ENCODE measurements at regions not wholly inside any gene's neighbourhood (a gene's known extent, or its start where the extent isn't known, plus 50 kb on each side); places are given as distances from the start of the nearest gene placed in this dataset.

DNA sequence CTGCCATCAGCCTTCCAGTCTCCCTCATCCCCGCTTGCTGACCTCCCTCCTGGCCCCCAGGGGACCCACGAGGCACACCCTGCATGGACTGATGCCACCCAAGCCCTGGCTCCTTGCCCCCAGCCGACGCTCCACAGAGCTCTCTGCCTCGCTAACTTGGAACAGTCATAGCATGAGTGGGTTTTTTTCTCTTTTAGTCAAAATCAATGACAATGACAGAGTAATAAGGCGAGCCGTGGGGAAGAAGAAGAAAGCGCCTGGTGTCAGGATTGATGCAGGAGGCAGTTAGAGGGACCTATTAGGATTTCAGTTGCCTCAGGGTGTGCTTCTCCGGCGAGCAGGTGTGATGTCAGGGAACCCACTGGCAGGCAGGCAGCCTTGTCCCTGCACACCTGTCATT is 176.3 kb upstream of the TNRC6C start:
- TF ChIP-seq CTCF (IDR thresholded peaks at IDR 0.05): no peak
- no peak for TF ChIP-seq POLR2A (IDR thresholded peaks at IDR 0.05)
